ENCODE measurements at regions not wholly inside any gene's neighbourhood (a gene's known extent, or its start where the extent isn't known, plus 50 kb on each side); places are given as distances from the start of the nearest gene placed in this dataset.

DNA sequence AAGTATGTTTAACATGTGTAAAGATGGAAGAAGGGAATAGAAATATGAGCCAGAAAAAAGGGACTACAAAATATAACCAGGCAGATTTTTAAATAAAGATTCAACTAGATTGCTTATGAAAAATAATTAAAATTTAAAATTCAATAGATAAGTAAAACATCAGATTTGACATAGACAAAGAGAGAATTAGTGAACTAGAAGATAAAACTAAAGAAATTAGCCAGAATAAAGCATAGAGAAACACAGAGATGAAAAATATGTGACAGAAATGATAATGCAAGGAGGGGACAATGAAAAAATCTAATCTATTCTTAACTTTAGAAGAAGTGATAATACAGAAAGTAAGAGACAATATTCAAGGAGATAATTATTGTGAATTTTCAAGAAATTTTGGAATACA, 222.6 kb upstream of the PMFBP1 start:
- TF ChIP-seq TAF1 (IDR thresholded peaks at IDR 0.05; ENCODE audit: low read depth) (no peak), CEBPB (IDR thresholded peaks at IDR 0.05) (no peak), RAD21 (IDR thresholded peaks at IDR 0.05; ENCODE audit: low read depth) (no peak), EGR1 (IDR thresholded peaks at IDR 0.05) (no peak), NFIC (IDR thresholded peaks at IDR 0.05) (no peak), CREB1 (IDR thresholded peaks at IDR 0.05; ENCODE audit: low read depth) (no peak), EP300 (IDR thresholded peaks at IDR 0.05; ENCODE audit: borderline replicate concordance) (no peak), YY1 (IDR thresholded peaks at IDR 0.05; ENCODE audit: low read depth) (no peak), ZBTB7A (IDR thresholded peaks at IDR 0.05; ENCODE audit: low read depth) (no peak), TCF12 (IDR thresholded peaks at IDR 0.05; ENCODE audit: low read depth) (no peak), FOXM1 (IDR thresholded peaks at IDR 0.05; ENCODE audit: borderline replicate concordance, low read depth) (no peak)
- TF ChIP-seq, protein P1, sequence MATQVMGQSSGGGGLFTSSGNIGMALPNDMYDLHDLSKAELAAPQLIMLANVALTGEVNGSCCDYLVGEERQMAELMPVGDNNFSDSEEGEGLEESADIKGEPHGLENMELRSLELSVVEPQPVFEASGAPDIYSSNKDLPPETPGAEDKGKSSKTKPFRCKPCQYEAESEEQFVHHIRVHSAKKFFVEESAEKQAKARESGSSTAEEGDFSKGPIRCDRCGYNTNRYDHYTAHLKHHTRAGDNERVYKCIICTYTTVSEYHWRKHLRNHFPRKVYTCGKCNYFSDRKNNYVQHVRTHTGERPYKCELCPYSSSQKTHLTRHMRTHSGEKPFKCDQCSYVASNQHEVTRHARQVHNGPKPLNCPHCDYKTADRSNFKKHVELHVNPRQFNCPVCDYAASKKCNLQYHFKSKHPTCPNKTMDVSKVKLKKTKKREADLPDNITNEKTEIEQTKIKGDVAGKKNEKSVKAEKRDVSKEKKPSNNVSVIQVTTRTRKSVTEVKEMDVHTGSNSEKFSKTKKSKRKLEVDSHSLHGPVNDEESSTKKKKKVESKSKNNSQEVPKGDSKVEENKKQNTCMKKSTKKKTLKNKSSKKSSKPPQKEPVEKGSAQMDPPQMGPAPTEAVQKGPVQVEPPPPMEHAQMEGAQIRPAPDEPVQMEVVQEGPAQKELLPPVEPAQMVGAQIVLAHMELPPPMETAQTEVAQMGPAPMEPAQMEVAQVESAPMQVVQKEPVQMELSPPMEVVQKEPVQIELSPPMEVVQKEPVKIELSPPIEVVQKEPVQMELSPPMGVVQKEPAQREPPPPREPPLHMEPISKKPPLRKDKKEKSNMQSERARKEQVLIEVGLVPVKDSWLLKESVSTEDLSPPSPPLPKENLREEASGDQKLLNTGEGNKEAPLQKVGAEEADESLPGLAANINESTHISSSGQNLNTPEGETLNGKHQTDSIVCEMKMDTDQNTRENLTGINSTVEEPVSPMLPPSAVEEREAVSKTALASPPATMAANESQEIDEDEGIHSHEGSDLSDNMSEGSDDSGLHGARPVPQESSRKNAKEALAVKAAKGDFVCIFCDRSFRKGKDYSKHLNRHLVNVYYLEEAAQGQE (IDR thresholded peaks at IDR 0.05; ENCODE audit: low read depth) = no peak
